ENCODE measurements at regions not wholly inside any gene's neighbourhood (a gene's known extent, or its start where the extent isn't known, plus 50 kb on each side); places are given as distances from the start of the nearest gene placed in this dataset.

GRCh38 chr6:103723438-103724322, 1136.0 kb downstream of the HACE1 start:
- no peak for DNase-seq
- Mint-ChIP-seq H3K36me3 (ENCODE audit: unreplicated experiment) (no peaks in the 10 kb centered on the region), H3K27me3 (ENCODE audit: unreplicated experiment) (no peaks in the 10 kb centered on the region), H3K9me3 (ENCODE audit: unreplicated experiment) (no peaks in the 10 kb centered on the region), H3K4me1 (ENCODE audit: low read depth, unreplicated experiment) (no peaks in the 10 kb centered on the region), H3K27ac (ENCODE audit: unreplicated experiment) (no peak overlapping the region), H3K4me3 (ENCODE audit: unreplicated experiment) (no peak overlapping the region)
- no peak for TF ChIP-seq CTCF (IDR thresholded peaks at IDR 0.05; ENCODE audit: partially characterized antibody, unreplicated experiment)

- Mint-ChIP-seq H3K9me3 (ENCODE audit: unreplicated experiment) (no peaks in the 10 kb centered on the region), H3K27ac (ENCODE audit: unreplicated experiment) (no peak overlapping the region), H3K4me1 (ENCODE audit: low read depth, unreplicated experiment) (no peaks in the 10 kb centered on the region), H3K36me3 (ENCODE audit: unreplicated experiment) (no peaks in the 10 kb centered on the region), H3K27me3 (ENCODE audit: unreplicated experiment) (no peaks in the 10 kb centered on the region), H3K4me3 (ENCODE audit: unreplicated experiment) (no peak overlapping the region)
- TF ChIP-seq CTCF (IDR thresholded peaks at IDR 0.05; ENCODE audit: partially characterized antibody, unreplicated experiment) = no peak
- no peak for DNase-seq
Measured at GRCh38 chr6:103722683-103723082, 1137.0 kb downstream of the HACE1 start.

- no peak for DNase-seq
- TF ChIP-seq CTCF (IDR thresholded peaks at IDR 0.05; ENCODE audit: partially characterized antibody, unreplicated experiment) = no peak
- Mint-ChIP-seq H3K4me1 (ENCODE audit: low read depth, unreplicated experiment) (no peaks in the 10 kb centered on the region), H3K4me3 (ENCODE audit: unreplicated experiment) (no peak overlapping the region), H3K36me3 (ENCODE audit: unreplicated experiment) (no peaks in the 10 kb centered on the region), H3K27ac (ENCODE audit: unreplicated experiment) (no peak overlapping the region), H3K9me3 (ENCODE audit: unreplicated experiment) (no peaks in the 10 kb centered on the region), H3K27me3 (ENCODE audit: unreplicated experiment) (no peaks in the 10 kb centered on the region)
Measured at GRCh38 chr6:103721923-103722322, 1137.8 kb downstream of the HACE1 start.

- TF ChIP-seq CTCF (IDR thresholded peaks at IDR 0.05; ENCODE audit: partially characterized antibody, unreplicated experiment) = no peak
Measured at GRCh38 chr6:103720393-103720792, 1139.3 kb downstream of the HACE1 start.

GRCh38 chr6:103719545-103719944, 1140.2 kb downstream of the HACE1 start:
- Mint-ChIP-seq H3K27ac (ENCODE audit: unreplicated experiment) (no peak overlapping the region), H3K27me3 (ENCODE audit: unreplicated experiment) (no peaks in the 10 kb centered on the region), H3K9me3 (ENCODE audit: unreplicated experiment) (no peaks in the 10 kb centered on the region), H3K36me3 (ENCODE audit: unreplicated experiment) (no peaks in the 10 kb centered on the region), H3K4me1 (ENCODE audit: low read depth, unreplicated experiment) (no peaks in the 10 kb centered on the region), H3K4me3 (ENCODE audit: unreplicated experiment) (no peak overlapping the region)
- TF ChIP-seq CTCF (IDR thresholded peaks at IDR 0.05; ENCODE audit: partially characterized antibody, unreplicated experiment) = no peak
- no peak for DNase-seq

More at GRCh38 chr6:103720393-103720792, 1139.3 kb downstream of the HACE1 start:
- Mint-ChIP-seq H3K4me3 (ENCODE audit: unreplicated experiment) (no peak overlapping the region), H3K4me1 (ENCODE audit: low read depth, unreplicated experiment) (no peaks in the 10 kb centered on the region), H3K36me3 (ENCODE audit: unreplicated experiment) (no peaks in the 10 kb centered on the region), H3K9me3 (ENCODE audit: unreplicated experiment) (no peaks in the 10 kb centered on the region), H3K27ac (ENCODE audit: unreplicated experiment) (no peak overlapping the region), H3K27me3 (ENCODE audit: unreplicated experiment) (no peaks in the 10 kb centered on the region)
- no peak for DNase-seq

Measured in glutamatergic neuron (in vitro differentiated cells).